GM23338 (cell line): ENCODE measurements at regions not wholly inside any gene's neighbourhood (a gene's known extent, or its start where the extent isn't known, plus 50 kb on each side); places are given as distances from the start of the nearest gene placed in this dataset.

Experiments
- CREB1 ChIP-seq: fragments of 250-450 bp; sonication (Bioruptor Pico); IDR thresholded peaks from 2 replicates; pipeline ENCODE4 v1.5.0; 2020; ENCODE audit warnings: low read depth, mild to moderate bottlenecking, moderate library complexity
- CTCF ChIP-seq, 2 experiments: fragments of 200-600 bp in 1 of 2; sonication (generic) in 1 of 2; conservative IDR thresholded peaks; 2 replicates each; pipeline versions ENCODE4 v1.5.1 to v1.6.1; 2016 to 2017; ENCODE audit warnings: antibody characterized with exemption in 2 of 2, low read depth in 2 of 2, mild to moderate bottlenecking in 2 of 2, moderate library complexity in 1 of 2
- EZH2 ChIP-seq: fragments of 200-600 bp; sonication (generic); IDR thresholded peaks from one replicate; pipeline ENCODE4 v1.8.0; 2017; ENCODE audit warnings: antibody characterized with exemption, mild to moderate bottlenecking, low read depth; ENCODE audit not compliant: unreplicated experiment
- POLR2AphosphoS5 ChIP-seq: IDR thresholded peaks from 2 replicates; pipeline ENCODE4 v1.6.1; 2016; ENCODE audit warnings: antibody characterized with exemption, low read depth
- REST ChIP-seq: IDR thresholded peaks from one replicate; pipeline ENCODE4 v1.6.1; 2018; ENCODE audit warnings: antibody characterized with exemption; ENCODE audit not compliant: unreplicated experiment
- ZNF114 ChIP-seq: fragments of 250-450 bp; sonication (Bioruptor Pico); IDR thresholded peaks from 2 replicates; pipeline ENCODE4 v1.5.0; 2020; ENCODE audit warnings: mild to moderate bottlenecking, moderate library complexity

DNA sequence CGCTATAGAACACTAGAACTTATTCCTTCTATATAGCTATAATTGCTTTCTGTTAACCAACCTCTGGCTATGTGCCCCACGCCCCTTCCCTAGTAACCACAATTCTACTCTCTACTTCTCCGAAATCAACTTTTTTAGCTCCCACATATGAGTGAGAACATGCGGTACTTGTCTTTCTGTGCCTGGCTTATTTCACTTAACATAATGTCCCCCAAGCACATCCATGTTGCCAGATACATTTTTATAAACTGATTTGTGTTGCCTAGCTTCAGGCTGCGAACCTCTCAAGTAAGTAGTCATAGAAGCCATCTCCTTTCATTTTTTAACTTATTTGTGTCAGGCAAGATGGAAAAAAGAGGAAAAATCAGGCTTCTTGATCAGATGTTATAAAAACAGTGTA is 249.5 kb downstream of the TMEM167A start:
- TF ChIP-seq CTCF (conservative IDR thresholded peaks at IDR 0.05; ENCODE audit: low read depth in 2 of 2) (no peak), REST (no peak), CREB1 (CRISPR knock-in tag) (no peak), POLR2AphosphoS5 (no peak), EZH2 (no peak), ZNF114 (CRISPR knock-in tag) (no peak)
